ENCODE measurements at regions not wholly inside any gene's neighbourhood (a gene's known extent, or its start where the extent isn't known, plus 50 kb on each side); places are given as distances from the start of the nearest gene placed in this dataset.

DNA sequence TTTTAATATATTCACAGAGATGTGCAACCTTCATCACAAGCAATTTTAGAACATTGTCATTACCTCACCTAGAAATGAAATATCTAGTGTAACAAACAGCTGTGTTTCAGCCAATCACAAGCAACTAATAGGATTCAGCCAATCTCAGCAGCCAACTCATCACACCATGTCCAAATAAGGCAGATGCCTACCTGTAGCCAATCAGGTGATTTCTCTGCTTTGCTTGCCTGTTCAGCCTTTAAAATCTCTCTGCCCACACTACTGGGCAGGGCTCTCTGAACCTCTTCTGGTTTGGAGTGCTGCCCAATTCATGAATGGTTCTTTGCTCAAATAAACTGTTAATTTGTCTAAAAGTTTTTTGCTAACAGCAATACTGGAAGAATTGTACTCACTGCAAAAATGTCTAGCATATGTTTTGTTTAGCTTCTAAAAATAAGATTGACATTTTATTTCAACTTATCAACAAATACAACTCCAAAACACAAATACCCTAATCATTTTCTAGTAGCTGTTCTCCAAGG, 52.4 kb upstream of the IGFBP7 start:
- TF ChIP-seq, protein P1, sequence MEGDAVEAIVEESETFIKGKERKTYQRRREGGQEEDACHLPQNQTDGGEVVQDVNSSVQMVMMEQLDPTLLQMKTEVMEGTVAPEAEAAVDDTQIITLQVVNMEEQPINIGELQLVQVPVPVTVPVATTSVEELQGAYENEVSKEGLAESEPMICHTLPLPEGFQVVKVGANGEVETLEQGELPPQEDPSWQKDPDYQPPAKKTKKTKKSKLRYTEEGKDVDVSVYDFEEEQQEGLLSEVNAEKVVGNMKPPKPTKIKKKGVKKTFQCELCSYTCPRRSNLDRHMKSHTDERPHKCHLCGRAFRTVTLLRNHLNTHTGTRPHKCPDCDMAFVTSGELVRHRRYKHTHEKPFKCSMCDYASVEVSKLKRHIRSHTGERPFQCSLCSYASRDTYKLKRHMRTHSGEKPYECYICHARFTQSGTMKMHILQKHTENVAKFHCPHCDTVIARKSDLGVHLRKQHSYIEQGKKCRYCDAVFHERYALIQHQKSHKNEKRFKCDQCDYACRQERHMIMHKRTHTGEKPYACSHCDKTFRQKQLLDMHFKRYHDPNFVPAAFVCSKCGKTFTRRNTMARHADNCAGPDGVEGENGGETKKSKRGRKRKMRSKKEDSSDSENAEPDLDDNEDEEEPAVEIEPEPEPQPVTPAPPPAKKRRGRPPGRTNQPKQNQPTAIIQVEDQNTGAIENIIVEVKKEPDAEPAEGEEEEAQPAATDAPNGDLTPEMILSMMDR (IDR thresholded peaks at IDR 0.05 in 2 of 3, conservative IDR thresholded peaks at IDR 0.05 in 1 of 3; ENCODE audit: control insufficient read depth in 2 of 3, extremely low read depth in 1 of 3, insufficient read depth in 1 of 3, low read depth in 3 of 3, low read length in 3 of 3) = no peak
- TF ChIP-seq SIN3A (IDR thresholded peaks at IDR 0.05; ENCODE audit: low read depth, low read length) = no peak
- no peak for TF ChIP-seq SMC3 (IDR thresholded peaks at IDR 0.05; ENCODE audit: borderline replicate concordance, low read length)
- no peak for TF ChIP-seq TARDBP (IDR thresholded peaks at IDR 0.05; ENCODE audit: borderline replicate concordance)
- TF ChIP-seq ZNF622 (IDR thresholded peaks at IDR 0.05) = no peak
- TF ChIP-seq TAF1 (IDR thresholded peaks at IDR 0.05; ENCODE audit: borderline replicate concordance, low read depth, low read length) = no peak
- no peak for TF ChIP-seq ESRRA (IDR thresholded peaks at IDR 0.05; ENCODE audit: low read length)
- TF ChIP-seq NFIC (IDR thresholded peaks at IDR 0.05; ENCODE audit: low read depth, low read length) = no peak
- TF ChIP-seq CEBPB (IDR thresholded peaks at IDR 0.05; ENCODE audit: borderline replicate concordance in 1 of 2, low read depth in 2 of 2, low read length in 2 of 2) = no peak
- no peak for TF ChIP-seq POLR2A (IDR thresholded peaks at IDR 0.05; ENCODE audit: low read depth, low read length)
- no peak for TF ChIP-seq PAX5 (IDR thresholded peaks at IDR 0.05; ENCODE audit: borderline replicate concordance, low read depth, low read length)
- TF ChIP-seq, protein P2, sequence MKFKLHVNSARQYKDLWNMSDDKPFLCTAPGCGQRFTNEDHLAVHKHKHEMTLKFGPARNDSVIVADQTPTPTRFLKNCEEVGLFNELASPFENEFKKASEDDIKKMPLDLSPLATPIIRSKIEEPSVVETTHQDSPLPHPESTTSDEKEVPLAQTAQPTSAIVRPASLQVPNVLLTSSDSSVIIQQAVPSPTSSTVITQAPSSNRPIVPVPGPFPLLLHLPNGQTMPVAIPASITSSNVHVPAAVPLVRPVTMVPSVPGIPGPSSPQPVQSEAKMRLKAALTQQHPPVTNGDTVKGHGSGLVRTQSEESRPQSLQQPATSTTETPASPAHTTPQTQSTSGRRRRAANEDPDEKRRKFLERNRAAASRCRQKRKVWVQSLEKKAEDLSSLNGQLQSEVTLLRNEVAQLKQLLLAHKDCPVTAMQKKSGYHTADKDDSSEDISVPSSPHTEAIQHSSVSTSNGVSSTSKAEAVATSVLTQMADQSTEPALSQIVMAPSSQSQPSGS (IDR thresholded peaks at IDR 0.05; ENCODE audit: low read length) = no peak

All from GM12878 (cell line).